ENCODE measurements at regions not wholly inside any gene's neighbourhood (a gene's known extent, or its start where the extent isn't known, plus 50 kb on each side); places are given as distances from the start of the nearest gene placed in this dataset.

DNA sequence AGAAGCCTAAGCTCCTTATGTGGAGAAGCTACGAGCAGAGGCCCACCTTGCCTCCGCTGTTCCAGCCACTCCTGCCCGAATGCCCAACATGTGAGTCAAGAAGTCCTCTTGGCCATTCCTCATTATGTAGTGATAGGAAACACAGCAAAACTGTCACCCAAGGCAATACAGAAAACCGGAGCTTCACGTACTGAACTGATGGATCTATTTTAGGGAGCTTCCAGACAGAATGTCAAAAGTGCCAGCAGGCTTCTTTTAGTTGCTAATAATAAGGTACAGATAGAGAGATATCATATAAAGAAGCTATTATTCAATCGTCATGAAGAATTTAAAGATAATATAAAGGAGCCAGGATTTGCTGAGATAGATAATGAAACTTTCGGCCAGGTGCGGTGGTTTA, 91.6 kb upstream of the SYT10 start (continued):
- TF ChIP-seq, protein P1, sequence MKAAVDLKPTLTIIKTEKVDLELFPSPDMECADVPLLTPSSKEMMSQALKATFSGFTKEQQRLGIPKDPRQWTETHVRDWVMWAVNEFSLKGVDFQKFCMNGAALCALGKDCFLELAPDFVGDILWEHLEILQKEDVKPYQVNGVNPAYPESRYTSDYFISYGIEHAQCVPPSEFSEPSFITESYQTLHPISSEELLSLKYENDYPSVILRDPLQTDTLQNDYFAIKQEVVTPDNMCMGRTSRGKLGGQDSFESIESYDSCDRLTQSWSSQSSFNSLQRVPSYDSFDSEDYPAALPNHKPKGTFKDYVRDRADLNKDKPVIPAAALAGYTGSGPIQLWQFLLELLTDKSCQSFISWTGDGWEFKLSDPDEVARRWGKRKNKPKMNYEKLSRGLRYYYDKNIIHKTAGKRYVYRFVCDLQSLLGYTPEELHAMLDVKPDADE (IDR thresholded peaks at IDR 0.05) = no peak
- no peak for TF ChIP-seq ZNF114 (CRISPR knock-in tag; IDR thresholded peaks at IDR 0.05)

DNA sequence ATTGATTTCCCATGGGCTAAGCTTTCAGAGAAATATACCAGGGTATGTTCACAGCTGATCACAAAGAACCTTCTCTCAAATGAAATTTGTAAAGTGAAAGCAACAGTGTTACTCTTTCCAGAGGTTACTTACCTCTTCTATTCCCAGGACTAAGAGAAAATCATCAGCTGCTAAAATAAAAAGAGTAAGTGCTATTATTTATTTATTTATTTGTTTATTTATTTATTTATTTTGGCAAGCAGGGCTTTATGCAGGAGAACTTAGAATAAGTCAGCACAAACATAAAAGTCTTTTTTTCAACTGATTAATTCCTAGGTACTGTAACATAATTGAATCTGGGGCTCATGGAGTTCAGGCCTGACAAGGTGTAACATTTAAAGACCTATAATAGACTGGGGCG, 93.9 kb upstream of the SYT10 start:
- no peaks in the 10 kb centered on the region for H4K20me1 ChIP-seq (replicated peaks; ENCODE audit: insufficient read depth)
- no peaks in the 10 kb centered on the region for H3K4me1 ChIP-seq (ENCODE audit: insufficient read depth)
- H3K27me3 ChIP-seq (ENCODE audit: insufficient read depth) = no peaks in the 10 kb centered on the region
- TF ChIP-seq, protein P2, sequence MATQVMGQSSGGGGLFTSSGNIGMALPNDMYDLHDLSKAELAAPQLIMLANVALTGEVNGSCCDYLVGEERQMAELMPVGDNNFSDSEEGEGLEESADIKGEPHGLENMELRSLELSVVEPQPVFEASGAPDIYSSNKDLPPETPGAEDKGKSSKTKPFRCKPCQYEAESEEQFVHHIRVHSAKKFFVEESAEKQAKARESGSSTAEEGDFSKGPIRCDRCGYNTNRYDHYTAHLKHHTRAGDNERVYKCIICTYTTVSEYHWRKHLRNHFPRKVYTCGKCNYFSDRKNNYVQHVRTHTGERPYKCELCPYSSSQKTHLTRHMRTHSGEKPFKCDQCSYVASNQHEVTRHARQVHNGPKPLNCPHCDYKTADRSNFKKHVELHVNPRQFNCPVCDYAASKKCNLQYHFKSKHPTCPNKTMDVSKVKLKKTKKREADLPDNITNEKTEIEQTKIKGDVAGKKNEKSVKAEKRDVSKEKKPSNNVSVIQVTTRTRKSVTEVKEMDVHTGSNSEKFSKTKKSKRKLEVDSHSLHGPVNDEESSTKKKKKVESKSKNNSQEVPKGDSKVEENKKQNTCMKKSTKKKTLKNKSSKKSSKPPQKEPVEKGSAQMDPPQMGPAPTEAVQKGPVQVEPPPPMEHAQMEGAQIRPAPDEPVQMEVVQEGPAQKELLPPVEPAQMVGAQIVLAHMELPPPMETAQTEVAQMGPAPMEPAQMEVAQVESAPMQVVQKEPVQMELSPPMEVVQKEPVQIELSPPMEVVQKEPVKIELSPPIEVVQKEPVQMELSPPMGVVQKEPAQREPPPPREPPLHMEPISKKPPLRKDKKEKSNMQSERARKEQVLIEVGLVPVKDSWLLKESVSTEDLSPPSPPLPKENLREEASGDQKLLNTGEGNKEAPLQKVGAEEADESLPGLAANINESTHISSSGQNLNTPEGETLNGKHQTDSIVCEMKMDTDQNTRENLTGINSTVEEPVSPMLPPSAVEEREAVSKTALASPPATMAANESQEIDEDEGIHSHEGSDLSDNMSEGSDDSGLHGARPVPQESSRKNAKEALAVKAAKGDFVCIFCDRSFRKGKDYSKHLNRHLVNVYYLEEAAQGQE (IDR thresholded peaks at IDR 0.05; ENCODE audit: unreplicated experiment) = no peak
- H3K27ac Mint-ChIP-seq = no peak overlapping the region
- no peak overlapping the region for H3K4me3 Mint-ChIP-seq
- no peaks in the 10 kb centered on the region for H3K9me2 ChIP-seq (ENCODE audit: insufficient read depth)
- no peak overlapping the region for H3K4me3 ChIP-seq
- no peak for DNase-seq (ENCODE audit: low spot score)
- no peaks in the 10 kb centered on the region for H3K36me3 ChIP-seq (ENCODE audit: insufficient read depth)
- no peaks in the 10 kb centered on the region; the same call in 2 of the 3 replicates for H3K4me1 Mint-ChIP-seq
- no peak overlapping the region for H3K4me2 ChIP-seq
- no peaks in the 10 kb centered on the region for H3K36me3 Mint-ChIP-seq (ENCODE audit: low read depth)
- H3K79me2 ChIP-seq (replicated peaks; ENCODE audit: insufficient read depth) = no peaks in the 10 kb centered on the region
- H3F3A ChIP-seq (replicated peaks; ENCODE audit: low read depth) = no peaks in the 10 kb centered on the region
- H2AFZ ChIP-seq = 0 out of 2 replicates have a peak overlapping the region, but pooled peaks have one; percentile 60
- H3K27me3 Mint-ChIP-seq (ENCODE audit: insufficient read depth, low read depth, poor library complexity) = no peaks in the 10 kb centered on the region
- no peak for ATAC-seq
- H3K27ac ChIP-seq (ENCODE audit: low read depth) = no peak overlapping the region
- no peaks in the 10 kb centered on the region for H3K9me3 Mint-ChIP-seq

DNA sequence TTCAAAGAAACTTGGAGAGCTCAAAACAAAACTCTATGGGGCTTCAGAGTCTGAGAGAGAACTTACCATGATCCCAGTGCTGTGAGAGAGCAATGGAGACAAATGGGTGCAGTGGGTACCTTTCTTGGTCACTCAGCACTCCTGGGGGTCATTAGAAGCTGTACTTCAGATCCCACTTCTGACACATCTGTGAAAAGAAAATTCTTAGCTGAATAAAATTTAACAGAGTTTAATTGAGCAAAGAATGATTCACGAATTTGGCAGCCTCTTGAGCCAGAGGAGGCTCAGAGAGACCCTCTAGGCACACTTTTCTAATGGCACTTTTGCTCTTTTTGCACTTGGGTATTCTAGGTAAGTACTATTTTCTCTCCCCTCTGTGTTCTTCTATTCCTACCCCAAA, 96.8 kb upstream of the SYT10 start:
- DNase-seq (ENCODE audit: low spot score) (no peak), ATAC-seq (no peak)
- no peaks in the 10 kb centered on the region for H4K20me1 ChIP-seq (replicated peaks; ENCODE audit: insufficient read depth)
- Mint-ChIP-seq H3K27ac (no peak overlapping the region), H3K4me1 (no peaks in the 10 kb centered on the region; the same call in 2 of the 3 replicates), H3K36me3 (ENCODE audit: low read depth) (peaks cover 5% of the 10 kb centered on the region; the same call in 2 of the 3 replicates), H3K9me3 (peaks cover 7% of the 10 kb centered on the region; the same call in 2 of the 3 replicates), H3K4me3 (no peak overlapping the region), H3K27me3 (ENCODE audit: insufficient read depth, low read depth, poor library complexity) (no peaks in the 10 kb centered on the region)
- TF ChIP-seq ZNF114 (CRISPR knock-in tag; IDR thresholded peaks at IDR 0.05) (no peak), CREB1 (CRISPR knock-in tag; IDR thresholded peaks at IDR 0.05; ENCODE audit: low read depth) (no peak)
- H2AFZ ChIP-seq = peak overlapping the region; percentile 14; the same call in 1 of the 2 replicates
- H3K9me2 ChIP-seq (ENCODE audit: insufficient read depth) = no peaks in the 10 kb centered on the region
- no peaks in the 10 kb centered on the region for H3K36me3 ChIP-seq (ENCODE audit: insufficient read depth)
- H3K27ac ChIP-seq (ENCODE audit: low read depth) = no peak overlapping the region
- no peaks in the 10 kb centered on the region for H3K27me3 ChIP-seq (ENCODE audit: insufficient read depth)
- no peaks in the 10 kb centered on the region for H3F3A ChIP-seq (replicated peaks; ENCODE audit: low read depth)
- no peak overlapping the region for H3K4me3 ChIP-seq
- H3K79me2 ChIP-seq (replicated peaks; ENCODE audit: insufficient read depth) = no peaks in the 10 kb centered on the region
- H3K4me2 ChIP-seq = no peak overlapping the region
- H3K4me1 ChIP-seq (ENCODE audit: insufficient read depth) = no peaks in the 10 kb centered on the region
